ENCODE measurements at regions not wholly inside any gene's neighbourhood (a gene's known extent, or its start where the extent isn't known, plus 50 kb on each side); places are given as distances from the start of the nearest gene placed in this dataset.

- DNase-seq (ENCODE audit: low read depth), result no peak
- peak; percentile 29 for TF ChIP-seq CTCF (IDR thresholded peaks at IDR 0.05; ENCODE audit: low read depth, low read length, missing control alignments)
- in situ Hi-C loops (cut with HindIII; ENCODE audit: low sequenced_read_pairs), result no loop called here
- no peak overlapping the region for H3K4me3 ChIP-seq (ENCODE audit: low read depth, low read length)
These were observed 179.6 kb upstream of the PDGFD start for GRCh38 chr11:104343578-104343977.

- H3K4me3 ChIP-seq (ENCODE audit: low read depth, low read length), result no peak overlapping the region
- TF ChIP-seq CTCF (IDR thresholded peaks at IDR 0.05; ENCODE audit: low read depth, low read length, missing control alignments), result no peak
- no peak for DNase-seq (ENCODE audit: low read depth)
- in situ Hi-C loops (cut with HindIII; ENCODE audit: low sequenced_read_pairs), result no loop called here
These were observed 176.6 kb upstream of the PDGFD start for GRCh38 chr11:104340590-104340989.

GRCh38 chr11:104339380-104339831 is 175.5 kb upstream of the PDGFD start:
- DNase-seq (ENCODE audit: low read depth), result no peak

GRCh38 chr11:104338186-104338585 is 174.2 kb upstream of the PDGFD start:
- TF ChIP-seq CTCF (IDR thresholded peaks at IDR 0.05; ENCODE audit: low read depth, low read length, missing control alignments), result no peak
- no peak for DNase-seq (ENCODE audit: low read depth)
- no peak overlapping the region for H3K4me3 ChIP-seq (ENCODE audit: low read depth, low read length)
- in situ Hi-C loops (cut with HindIII; ENCODE audit: low sequenced_read_pairs), result no loop called here

More at GRCh38 chr11:104339380-104339831, 175.5 kb upstream of the PDGFD start:
- in situ Hi-C loops (cut with HindIII; ENCODE audit: low sequenced_read_pairs), result no loop called here
- no peak overlapping the region for H3K4me3 ChIP-seq (ENCODE audit: low read depth, low read length)
- no peak for TF ChIP-seq CTCF (IDR thresholded peaks at IDR 0.05; ENCODE audit: low read depth, low read length, missing control alignments)

DNA sequence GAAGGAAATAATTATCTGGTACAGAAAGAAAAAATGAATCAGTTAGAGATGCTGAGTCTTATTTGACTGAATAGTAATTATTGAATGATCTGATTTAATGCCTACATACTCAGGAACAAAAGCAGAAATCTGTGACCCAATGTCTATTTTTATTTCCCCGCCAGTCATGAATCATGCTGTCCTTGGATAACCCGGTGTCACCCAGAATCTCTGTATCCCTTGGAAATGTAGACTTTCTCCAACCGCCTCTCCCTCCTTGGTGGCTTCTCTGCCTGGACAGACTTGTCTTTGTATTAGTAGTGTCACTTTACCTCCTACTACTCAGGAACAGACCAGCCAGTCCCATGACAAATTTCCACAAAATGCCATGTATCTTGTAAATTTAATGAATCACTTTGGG is 173.3 kb upstream of the PDGFD start:
- no peak overlapping the region for H3K4me3 ChIP-seq (ENCODE audit: low read depth, low read length)
- no peak for TF ChIP-seq CTCF (IDR thresholded peaks at IDR 0.05; ENCODE audit: low read depth, low read length, missing control alignments)
- DNase-seq (ENCODE audit: low read depth), result no peak
- in situ Hi-C loops (cut with HindIII; ENCODE audit: low sequenced_read_pairs), result no loop called here

- no peak for DNase-seq (ENCODE audit: low read depth)
- TF ChIP-seq CTCF (IDR thresholded peaks at IDR 0.05; ENCODE audit: low read depth, low read length, missing control alignments), result peak; percentile 13
- in situ Hi-C loops (cut with HindIII; ENCODE audit: low sequenced_read_pairs), result no loop called here
These were observed 170.0 kb upstream of the PDGFD start for GRCh38 chr11:104333977-104334376.

GRCh38 chr11:104332110-104332509 is 168.2 kb upstream of the PDGFD start:
- no peak overlapping the region for H3K4me3 ChIP-seq (ENCODE audit: low read depth, low read length)
- in situ Hi-C loops (cut with HindIII; ENCODE audit: low sequenced_read_pairs), result no loop called here
- no peak for TF ChIP-seq CTCF (IDR thresholded peaks at IDR 0.05; ENCODE audit: low read depth, low read length, missing control alignments)
- no peak for DNase-seq (ENCODE audit: low read depth)

More at GRCh38 chr11:104333977-104334376, 170.0 kb upstream of the PDGFD start:
- H3K4me3 ChIP-seq (ENCODE audit: low read depth, low read length), result no peak overlapping the region
